Stimulated activated CD8-positive, alpha-beta memory T cell treated with anti-CD3 and anti-CD28 coated beads, Interleukin-7, amount 100 ng/mL, for 1 hour (primary cell): ENCODE measurements at regions not wholly inside any gene's neighbourhood (a gene's known extent, or its start where the extent isn't known, plus 50 kb on each side); places are given as distances from the start of the nearest gene placed in this dataset.

Experiments
- DNase-seq, 2 donors: peaks; one replicate each; pipeline ENCODE4 v3.0.0-alpha.2; 2020; ENCODE audit warnings: low read depth in 2 of 2

- no peak for DNase-seq
Observed at GRCh38 chr3:5069627-5070026, 52.5 kb upstream of the ARL8B start.

GRCh38 chr3:5071061-5071460 lies 51.0 kb upstream of the ARL8B start:
- no peak for DNase-seq

- no peak for DNase-seq
Observed at GRCh38 chr3:5072100-5072816, 49.8 kb upstream of the ARL8B start.
